AG08396 (cell line): ENCODE measurements at regions not wholly inside any gene's neighbourhood (a gene's known extent, or its start where the extent isn't known, plus 50 kb on each side); places are given as distances from the start of the nearest gene placed in this dataset.
"Not testable (repeated sequence)": the region's sequence is repeated elsewhere in the genome, so short reads cannot be mapped to it uniquely, and the experiment has no call there.

Source experiments
- DNase-seq: peaks from one replicate; pipeline ENCODE4 v3.0.0; 2012; ENCODE audit warnings: low spot score, mixed read lengths

DNA sequence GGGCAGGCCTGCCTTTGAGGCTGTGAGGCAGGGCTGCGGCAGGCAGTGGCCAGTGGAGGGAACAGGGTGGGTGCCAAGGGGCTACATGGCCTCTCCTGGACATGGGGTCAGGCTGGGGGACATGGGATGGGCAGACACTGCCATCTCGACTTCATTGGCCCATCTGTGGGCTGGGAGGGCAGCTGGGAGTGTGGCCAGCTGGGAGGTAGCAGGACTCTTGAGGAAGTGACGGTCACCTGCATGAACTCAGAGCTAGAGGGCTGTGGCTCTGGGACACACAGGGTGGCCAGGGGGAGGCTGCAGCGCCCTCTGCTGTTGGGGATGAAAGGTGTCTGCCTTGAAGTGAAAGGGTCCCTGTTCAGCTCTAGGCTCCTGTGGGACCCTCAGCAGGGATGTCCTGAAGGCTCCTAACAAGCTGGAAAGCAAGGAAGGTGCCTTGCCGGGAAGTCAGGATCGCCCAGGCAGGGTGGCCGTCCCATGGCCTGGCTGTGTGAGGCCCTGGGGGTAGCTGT, 244.0 kb downstream of the ANKRD30B start:
- not testable (repeated sequence) for DNase-seq

DNA sequence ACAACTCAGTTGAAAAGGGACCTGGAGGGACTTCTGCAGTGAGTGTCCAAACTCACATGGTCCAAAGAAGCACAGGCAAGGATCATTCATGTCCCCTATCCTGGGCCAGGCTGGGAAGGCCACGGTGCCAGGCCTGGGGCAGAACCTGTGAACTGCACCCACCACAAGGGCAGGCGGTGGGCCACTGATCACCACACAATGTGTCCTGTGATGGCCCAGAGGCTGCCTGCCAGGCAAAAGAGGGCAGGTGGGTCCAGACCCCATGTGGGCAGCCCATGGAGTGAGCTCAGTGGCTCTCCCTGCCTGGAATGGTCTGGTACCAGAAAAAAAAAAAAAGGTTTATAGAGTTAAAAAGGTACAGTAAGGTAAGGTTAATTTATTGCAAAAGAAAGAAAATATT, 244.8 kb downstream of the ANKRD30B start:
- not testable (repeated sequence) for DNase-seq

DNA sequence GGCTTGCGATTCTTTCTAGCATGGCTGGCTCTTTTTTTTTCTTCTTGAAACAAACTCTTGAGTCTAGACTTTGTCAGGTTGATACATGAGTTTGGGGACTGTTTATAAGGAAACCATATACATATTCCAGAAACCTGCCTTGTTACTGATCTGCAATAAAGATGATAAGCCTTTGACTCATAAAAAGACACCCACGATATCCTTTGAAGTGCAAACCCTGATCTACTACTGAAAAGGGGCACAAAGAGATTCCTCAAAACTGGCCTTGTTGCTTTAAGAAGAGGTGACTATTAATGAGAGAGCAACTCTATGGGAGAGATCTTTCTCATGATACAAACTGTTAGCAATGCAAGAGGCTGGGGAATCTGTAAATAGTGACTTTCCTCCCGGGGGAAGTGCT, 247.1 kb downstream of the ANKRD30B start:
- DNase-seq = not testable (repeated sequence)

DNA sequence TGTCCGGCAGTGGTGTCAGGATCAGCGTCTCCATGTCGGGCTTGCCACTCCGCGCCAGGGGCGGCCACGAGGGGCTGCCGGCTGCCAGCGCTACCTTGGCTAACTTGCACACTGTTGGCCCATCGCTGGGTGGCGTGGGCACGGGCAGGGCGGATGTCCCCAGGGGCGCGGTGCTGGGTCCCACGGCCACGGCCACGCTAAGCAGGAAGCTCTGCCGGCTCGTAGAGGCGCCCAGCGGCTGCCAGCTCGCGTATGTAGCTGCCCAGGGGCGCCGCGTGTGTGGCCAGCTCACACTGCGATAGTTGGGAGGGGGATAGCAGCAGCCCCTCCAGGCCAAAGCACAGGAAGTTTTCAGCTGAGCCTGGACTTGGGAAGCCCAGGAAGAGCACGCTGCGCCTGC, 249.4 kb downstream of the ANKRD30B start:
- DNase-seq = no peak

DNA sequence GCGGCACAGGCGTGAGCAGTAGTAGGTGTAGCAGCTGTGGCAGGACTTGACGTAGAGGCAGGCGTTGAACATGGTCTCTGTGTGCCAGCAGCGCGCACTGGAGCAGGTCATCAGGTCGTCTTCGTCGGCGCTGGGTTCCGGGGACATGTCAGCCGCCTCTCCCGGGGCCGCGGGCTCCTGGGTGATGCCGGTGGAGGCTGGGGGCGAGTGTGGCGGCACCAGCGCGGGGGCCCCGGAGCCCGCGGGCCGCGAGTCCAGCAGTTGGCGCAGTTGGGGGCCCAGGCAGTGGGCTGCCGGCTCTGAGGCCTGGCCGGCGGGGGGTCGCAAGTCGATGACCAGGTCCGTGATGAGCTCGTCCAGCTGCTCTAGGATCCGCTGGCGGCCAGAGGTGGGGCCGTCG, 249.9 kb downstream of the ANKRD30B start:
- DNase-seq = not testable (repeated sequence)

DNA sequence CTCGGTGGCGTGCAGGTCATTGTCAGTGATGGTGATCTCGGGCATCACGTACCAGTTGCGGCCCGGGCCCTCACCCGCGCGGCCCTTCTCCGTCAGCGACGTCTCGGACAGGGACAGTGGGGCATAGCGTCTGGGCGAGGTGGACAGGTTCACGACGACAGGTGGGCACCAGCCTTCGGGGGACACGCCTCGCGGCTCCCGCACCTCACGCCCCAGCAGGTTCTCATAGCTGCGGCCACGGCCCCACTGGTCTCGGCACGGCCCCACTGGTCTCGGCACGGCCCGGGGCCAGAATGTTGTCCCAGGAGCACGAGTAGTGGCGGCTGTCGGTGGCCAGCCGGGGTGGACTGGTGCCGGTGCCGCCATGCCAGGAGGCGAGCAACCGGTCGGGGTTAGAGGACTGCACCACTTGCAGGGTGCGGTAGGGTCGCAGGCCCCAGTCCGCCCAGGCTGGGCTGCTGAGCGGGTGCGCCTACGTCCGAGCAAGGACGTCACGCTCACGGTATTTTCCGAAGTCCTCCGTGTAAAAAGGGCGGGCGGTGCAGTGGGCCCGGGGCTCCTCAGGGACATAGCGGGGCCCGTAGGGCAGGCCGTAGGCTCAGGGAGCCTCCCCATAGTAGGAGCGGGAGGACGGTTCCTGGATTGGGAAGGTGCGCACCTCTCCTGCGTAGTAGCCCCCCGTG, 250.5 kb downstream of the ANKRD30B start:
- not testable (repeated sequence) for DNase-seq

DNA sequence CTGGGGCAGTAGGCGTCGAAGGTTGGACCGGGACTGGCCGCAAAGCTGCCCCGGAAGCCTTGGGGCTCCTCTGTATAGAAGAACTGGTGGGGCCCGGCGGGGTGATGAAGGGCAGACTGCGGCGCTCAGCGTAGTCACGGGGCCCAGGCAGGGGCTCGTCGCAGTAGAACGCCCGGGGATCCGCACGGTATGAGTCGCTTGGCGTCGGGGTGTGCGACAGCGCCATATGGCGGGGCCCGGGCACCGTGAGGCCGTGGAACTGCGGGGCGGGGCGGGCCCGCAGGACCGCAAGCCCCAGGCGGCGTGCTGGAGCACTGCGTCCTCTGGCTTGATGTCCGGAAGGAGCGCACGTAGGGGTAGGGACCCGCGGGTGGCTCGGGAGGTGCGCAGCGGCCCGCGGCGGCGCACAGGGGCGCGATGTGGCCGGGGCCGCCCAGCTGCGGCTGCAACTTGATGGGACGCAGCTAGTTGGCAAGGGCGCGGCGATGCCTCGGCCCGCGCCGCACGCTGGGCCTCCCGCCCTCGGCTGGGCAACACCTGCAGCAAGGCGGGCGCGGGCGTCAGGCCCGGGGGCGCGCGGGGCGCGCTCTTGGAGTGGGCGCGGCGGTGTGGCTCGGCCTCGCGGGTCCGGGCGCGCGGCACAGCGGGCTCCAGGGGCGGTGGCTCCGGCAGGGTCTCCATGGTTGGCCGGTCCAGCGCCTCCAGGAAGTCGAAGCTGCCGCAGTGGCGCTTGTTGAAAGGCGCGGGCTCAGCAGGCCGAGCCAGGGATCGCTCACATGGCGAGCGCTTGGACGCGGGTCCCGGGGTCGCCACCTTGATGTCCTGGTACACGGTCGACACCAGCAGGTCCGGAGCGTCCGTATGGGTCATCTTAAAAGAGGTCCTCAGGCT, 251.4 kb downstream of the ANKRD30B start:
- DNase-seq = no peak

DNA sequence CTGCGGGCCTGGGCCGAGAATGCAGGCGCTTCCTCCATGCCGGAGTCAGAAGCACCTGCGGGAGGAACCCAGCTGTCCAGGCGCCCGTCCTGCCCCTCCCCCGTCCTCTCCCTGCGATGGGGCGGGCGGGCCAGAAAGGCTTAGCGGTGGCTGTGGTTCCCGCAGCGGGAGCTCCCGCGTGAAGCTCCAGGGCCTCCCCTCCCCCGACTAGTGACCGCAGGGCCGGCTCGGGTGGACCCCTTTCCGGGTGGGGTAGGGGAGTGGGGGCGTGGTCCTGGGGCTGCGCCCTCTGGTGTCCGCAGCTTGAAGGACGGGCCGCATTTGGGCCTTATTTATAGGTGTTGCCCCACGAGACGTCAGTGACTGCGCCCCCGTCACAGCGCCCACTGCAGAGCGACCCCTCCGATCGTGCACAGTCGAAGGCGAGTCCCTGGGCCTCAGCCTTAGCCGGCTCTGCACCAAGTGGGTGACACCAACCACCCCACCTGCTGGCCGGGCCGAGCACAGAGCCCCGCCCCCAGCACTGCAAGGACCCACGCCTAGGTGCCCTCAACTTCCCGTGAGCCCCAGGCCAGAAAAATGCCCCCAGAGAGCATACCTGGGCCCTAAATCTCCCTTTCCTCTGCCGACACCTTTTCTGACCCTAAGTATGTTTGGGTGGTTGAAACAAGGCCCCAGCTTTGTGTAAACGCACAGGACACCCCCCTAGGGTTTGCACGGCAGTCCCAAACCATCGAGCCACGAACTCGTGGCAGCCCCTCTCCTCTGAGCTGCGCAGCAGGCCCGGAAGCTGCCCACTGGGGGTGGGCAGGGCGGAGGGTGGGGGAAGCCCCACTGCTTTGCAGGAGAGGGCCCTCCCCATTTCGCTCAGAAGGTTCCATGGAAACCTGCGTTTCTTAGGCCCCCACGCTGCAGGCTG, 252.4 kb downstream of the ANKRD30B start:
- not testable (repeated sequence) for DNase-seq

DNA sequence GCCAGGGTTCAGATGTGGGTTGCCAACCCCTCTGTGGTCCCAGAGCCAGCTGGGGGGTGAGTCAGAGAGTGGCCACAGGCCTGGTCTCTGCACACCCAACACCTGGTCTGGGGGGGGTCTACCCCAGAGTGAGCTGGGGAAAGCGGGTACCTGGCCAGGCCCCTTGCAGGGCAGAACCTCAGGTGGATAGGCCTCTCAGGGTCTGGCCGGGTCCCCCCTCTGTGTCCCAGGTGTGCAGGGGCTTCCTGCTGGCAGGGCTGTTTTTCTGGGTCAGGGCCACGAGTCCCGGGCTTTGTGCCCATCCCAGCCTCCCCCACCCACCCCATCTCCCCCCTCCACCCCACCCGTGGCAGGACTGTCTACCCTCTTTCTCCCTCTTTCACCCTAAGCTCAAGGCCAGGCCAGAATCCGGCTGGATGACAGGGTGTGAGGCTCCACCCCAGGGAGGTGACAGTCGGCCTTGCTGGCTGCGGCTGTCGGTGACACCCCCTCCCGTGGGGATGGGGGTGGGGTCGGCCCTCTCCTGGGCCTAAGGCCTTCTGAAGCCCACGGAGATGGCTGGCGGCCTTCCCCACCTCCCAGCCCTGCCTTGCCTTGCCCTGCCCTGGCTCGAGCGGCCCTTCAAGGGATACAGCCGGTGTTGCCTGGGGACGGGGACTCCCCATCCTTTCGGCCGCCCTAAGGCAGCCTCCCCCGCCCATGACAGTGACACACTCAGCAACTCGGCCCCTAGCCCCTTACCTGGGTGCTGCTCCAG, 253.2 kb downstream of the ANKRD30B start:
- not testable (repeated sequence) for DNase-seq

DNA sequence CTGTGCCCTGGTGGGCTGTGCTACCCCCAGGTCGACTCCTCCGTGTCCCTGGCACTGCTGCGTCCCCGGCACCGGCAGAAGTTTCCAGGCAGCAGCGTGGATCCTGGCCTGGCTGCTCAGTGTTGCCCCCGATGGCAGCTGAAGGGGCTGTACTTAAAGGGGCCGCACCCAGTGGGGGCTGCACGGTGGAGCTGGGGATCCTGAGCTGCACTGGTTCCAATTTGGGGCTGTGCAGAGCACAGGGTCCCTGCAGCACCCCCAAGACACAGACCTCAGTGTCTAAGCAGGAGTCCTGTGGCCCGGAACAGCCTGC, 253.8 kb downstream of the ANKRD30B start:
- DNase-seq = not testable (repeated sequence)

DNA sequence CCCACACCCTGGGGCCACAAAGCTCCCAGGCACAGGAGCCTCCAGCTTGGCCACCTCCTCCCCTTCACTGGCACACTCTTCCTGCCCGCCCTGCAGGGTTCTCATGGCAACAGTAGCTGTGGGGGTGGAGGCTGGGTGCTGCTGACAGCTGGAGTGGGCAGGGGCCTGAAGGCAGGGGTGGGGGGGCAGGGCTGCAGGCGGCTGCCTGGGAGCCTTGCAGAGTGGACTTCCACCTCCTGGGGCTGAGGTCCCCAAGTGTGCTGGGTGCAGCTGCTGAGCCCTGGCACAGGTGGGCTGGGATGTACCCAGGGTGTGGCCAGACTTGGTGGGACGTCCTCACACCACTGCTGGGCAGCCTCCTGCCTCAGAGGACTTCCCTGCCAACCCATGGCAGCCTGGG, 254.8 kb downstream of the ANKRD30B start:
- DNase-seq = not testable (repeated sequence)

DNA sequence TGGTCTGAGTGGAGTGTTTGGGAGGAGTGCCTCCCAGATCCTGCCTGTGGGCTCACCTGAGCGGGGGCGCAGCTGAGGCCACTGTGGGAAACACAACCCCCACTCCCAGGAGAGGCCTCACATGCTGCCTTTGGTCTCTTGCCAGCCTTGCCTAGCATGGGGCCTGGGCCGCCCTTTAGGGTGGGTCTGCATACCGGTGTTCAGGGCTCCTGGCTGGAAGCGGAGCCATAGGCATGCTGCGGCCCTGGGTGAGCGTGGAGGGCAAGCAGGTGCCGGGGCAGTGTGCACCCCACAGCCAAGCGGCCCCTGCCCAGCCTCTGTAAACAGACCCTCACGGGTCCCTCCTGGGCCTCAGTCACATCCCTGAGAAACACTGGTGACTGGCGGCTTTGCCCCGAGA, 255.3 kb downstream of the ANKRD30B start:
- DNase-seq = not testable (repeated sequence)

DNA sequence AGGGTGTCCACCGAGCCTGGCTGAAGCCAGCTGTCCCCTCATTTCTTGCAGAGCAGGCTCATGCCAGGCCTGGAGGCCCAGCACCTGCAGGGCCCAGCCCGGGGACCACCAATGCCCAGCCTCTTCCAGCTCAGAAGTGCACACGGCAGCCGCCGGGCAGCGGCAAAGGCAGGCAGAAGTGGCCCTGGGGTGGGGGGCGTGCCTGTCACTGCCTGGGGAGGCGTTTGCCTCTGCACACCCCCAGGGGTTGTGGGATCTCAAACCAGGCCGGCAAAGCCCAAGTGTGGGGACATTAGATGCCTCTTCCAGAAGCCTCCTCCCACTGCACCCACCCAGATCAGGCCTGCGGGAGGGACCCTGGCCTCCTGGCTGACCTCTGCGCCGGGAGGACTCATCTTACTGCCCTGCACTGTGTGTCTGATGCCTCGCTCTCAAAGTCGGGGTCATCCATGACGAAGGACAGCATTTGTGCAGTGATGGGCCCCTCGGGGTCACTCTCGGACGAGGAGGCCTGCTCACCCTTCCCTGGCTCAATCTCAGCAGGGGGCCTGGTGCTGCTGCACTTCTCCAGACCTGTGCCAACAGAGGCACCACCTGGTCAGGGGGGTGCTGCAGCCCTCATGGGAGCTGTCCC, 255.8 kb downstream of the ANKRD30B start:
- DNase-seq = not testable (repeated sequence)

DNA sequence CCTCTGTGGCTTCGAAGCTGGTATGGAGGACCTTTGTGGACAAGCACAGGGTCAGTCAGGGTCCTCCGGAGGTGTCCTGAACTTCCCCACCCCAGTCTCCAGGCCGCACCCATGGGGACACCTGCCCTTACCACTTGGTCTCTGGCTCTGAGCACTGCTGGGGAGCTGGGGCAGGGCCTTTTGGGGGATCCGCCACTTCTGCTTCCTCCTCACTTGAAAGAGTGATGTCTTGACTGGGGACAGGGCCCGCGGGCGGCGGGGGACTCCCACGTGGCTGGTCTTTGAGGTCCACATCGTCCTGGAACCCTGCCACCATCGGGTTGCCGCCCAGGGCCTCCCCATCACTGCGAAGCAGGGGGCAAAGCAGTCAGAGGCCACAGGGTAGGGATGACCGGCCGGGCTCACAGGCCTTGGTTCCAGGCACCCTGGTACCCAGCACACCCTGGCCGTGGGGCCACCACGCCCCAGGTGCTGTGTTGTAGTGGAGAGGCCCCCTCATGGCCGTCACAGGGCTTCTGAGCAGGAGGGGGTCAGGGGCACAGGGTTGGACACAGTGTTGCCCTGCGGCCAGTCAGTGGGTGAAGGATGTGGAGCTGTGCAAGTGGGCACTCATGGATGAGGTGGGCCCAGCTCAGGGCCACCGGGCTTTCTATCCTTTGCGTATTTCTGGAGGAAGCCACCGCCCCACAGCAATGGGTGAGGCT, 256.4 kb downstream of the ANKRD30B start:
- not testable (repeated sequence) for DNase-seq

DNA sequence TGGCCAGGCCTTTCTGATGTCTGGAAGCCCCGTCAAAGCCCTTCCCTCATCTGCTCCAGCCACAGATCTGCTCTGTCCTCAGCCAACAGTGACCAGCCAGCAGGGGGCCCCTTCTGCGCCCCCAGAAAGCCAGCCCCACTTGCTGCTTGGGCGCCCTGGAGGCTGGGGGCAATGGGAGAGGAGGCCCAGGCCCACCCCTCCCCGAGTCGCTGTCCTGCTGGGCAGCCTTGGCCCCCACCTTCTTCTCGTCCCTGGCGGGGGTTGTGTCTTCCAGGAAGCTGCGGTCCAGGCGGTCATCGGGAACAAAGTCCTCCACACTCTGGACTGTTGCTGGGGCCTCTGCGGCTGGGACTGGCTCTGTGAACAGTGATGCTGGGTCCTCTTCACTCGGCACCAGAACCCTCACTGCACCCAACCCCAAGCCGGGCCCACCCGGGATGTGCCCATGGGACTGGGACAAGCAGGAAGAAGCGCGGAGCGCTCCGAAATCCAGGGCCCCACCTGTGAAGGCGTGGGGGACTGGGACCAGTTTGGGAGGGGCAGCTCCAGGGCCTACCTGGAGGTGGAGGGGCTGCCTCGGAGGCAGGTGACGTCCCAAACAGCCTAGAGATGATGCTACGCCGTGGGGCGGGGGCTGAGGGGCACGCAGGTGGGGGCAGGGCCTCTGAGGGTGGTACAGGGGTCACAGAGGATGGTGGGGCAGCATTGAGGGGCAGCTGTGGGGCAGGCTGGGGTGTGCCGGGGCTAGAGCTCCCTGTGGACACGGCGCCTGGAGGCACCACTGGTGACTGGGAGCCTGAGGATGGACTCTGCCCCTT, 257.6 kb downstream of the ANKRD30B start:
- DNase-seq = no peak

DNA sequence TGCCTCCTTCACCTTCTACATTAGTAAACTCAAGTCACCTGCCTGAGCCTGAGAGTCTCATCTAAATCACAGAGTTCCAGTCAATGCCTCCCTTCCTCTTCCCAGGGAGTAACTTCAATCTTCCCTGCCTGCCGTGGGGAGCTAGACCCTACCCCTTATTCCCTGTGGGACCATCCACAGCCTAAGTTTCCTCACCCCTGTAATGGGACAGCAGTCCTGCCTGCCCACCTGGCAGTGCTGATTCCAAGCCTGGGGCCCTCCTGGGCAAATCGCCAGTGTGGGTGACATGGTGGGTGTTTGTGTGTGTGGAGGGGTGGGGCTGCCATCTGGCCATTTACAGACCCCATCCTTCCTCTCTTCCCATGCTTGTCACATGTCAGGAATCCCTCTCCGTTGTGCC, 258.6 kb downstream of the ANKRD30B start:
- DNase-seq = not testable (repeated sequence)

DNA sequence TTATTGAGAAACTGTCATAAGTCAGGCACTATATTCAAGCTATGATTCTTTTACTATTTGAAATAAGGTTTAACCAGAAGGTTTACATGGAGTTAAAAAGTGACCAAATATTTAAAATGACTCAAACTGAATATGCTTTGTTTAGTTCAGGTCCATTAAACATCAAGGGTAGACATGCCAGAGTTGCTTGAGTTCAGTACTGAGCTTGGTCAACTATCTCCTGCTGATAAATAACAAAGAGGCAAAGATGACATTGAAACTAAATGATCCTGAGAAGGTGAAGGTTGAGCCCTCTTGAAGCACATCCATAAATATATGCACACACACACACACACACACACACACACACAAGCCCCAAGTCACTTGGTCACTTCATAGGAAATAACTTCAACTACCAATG, 278.1 kb downstream of the ANKRD30B start:
- not testable (repeated sequence) for DNase-seq

DNA sequence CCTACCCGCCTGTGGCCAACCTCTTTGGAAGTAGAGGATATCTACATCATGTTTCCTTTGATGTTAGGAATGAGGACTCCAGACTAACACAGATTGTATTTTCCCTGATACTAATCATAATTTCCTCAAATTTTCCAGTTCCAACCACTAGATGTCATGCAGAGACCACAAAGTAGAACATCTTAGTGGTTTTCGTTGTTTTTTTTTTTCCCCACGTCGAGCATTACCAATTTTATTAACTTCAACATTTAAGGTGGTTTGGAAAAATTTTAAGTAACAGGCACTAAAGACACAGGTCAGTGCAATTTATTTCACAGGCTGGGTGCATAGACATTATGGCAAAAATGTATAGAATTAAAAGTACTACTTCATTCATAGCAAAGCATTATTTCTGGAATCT, 280.1 kb downstream of the ANKRD30B start:
- DNase-seq = not testable (repeated sequence)

DNA sequence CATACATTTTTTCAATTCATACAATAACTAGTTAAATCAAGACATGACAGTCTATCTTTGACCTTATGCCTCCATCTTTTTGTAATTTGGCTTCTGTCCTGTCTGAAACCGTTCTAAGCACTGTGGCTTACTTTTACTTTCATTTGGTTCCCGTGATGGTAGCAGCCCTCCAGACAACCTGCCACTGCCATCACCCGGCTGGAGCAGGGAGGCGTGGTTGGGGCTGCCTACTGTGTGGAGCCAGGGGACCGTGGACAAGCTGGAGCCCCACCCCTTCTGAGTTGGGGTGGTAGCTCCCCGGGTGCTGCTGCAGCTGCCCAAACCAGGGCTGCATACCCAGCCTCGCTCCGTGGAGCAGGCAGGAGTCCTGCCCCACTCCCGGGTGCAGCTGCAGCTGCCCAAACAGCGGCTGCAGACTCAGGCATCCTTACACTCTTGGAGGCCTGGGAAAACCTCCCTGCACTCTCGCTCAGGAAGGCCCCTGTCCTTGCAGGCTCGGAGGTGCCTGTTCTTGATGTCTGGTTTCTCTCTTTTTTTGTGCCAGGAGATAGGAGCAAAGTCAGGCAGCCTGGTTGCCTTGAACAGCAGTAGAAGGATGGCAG, 312.4 kb downstream of the ANKRD30B start:
- DNase-seq = not testable (repeated sequence)
